Neural cell (in vitro differentiated cells): ENCODE measurements at regions not wholly inside any gene's neighbourhood (a gene's known extent, or its start where the extent isn't known, plus 50 kb on each side); places are given as distances from the start of the nearest gene placed in this dataset.

Source experiments
- CTCF ChIP-seq: fragments of 450-650 bp; IDR thresholded peaks from 2 replicates; pipeline ENCODE4 v1.5.1; 2014; ENCODE audit warnings: antibody characterized with exemption, mild to moderate bottlenecking, moderate library complexity; ENCODE audit not compliant: poor library complexity, severe bottlenecking
- EP300 ChIP-seq: fragments of 450-650 bp; conservative IDR thresholded peaks from 2 replicates; pipeline ENCODE4 v1.6.1; 2014; ENCODE audit warnings: antibody characterized with exemption, mild to moderate bottlenecking, moderate library complexity; ENCODE audit not compliant: poor library complexity, severe bottlenecking
- EZH2 ChIP-seq: fragments of 200-600, 300-800 bp; shearing (Covaris generic), sonication (generic); IDR thresholded peaks from 2 replicates; pipeline ENCODE4 v1.6.1; 2014; ENCODE audit warnings: antibody characterized with exemption, low read length, borderline replicate concordance, mild to moderate bottlenecking; ENCODE audit not compliant: insufficient read depth, poor library complexity, severe bottlenecking
- MXI1 ChIP-seq: fragments of 450-650 bp; conservative IDR thresholded peaks from 2 replicates; pipeline ENCODE4 v1.6.1; 2014; ENCODE audit warnings: antibody characterized with exemption, mild to moderate bottlenecking; ENCODE audit not compliant: poor library complexity, severe bottlenecking
- POLR2AphosphoS5 ChIP-seq: IDR thresholded peaks from 2 replicates; pipeline ENCODE4 v1.6.1; 2012
- REST ChIP-seq: IDR thresholded peaks from 2 replicates; pipeline ENCODE4 v1.6.1; 2012; ENCODE audit warnings: borderline replicate concordance
- TAF1 ChIP-seq: IDR thresholded peaks from 2 replicates; pipeline ENCODE4 v1.6.1; 2012; ENCODE audit warnings: low read depth

- TF ChIP-seq EZH2 (no peak), CTCF (no peak), TAF1 (no peak), REST (no peak), MXI1 (no peak), POLR2AphosphoS5 (no peak), EP300 (no peak)
Measured at GRCh38 chr1:82391712-82392111, 591.0 kb downstream of the ADGRL2 start.
